HCT116 (cell line): ENCODE measurements at regions not wholly inside any gene's neighbourhood (a gene's known extent, or its start where the extent isn't known, plus 50 kb on each side); places are given as distances from the start of the nearest gene placed in this dataset.

ENCODE experiments used
- ATAC-seq: fragments of 200-7000 bp; cut with Tn5 transposase; 2 replicates; pipeline ENCODE4 v1.9.1; 2020; ENCODE audit warnings: mild to moderate bottlenecking, moderate library complexity
- BruUV-seq: library from RNA; stranded (reverse); fragments of 400-500 nt; replicated peaks from 2 replicates; lab custom pipeline; 2021; lab: Mats Ljungman, UMichigan
- CTCF ChIA-PET: fragments of 300-600 bp; sonication (Branson Sonifier 250); formaldehyde crosslinking; loops from one replicate; lab custom pipeline; 2021; ENCODE audit warnings: antibody characterized with exemption; lab: Charles Lee
- POLR2A ChIA-PET: fragments of 300-600, 350-600 bp; sonication (Branson Sonifier 250); formaldehyde crosslinking; loops from one replicate; lab custom pipeline; 2021; ENCODE audit warnings: antibody characterized with exemption; lab: Charles Lee
- RAD21 ChIA-PET, 2 experiments: fragments of 300-600 bp; sonication (Branson Sonifier 250); formaldehyde crosslinking; loops; one replicate each; lab custom pipeline; 2023; ENCODE audit warnings: low total read pairs in 2 of 2; ENCODE audit not compliant: uncharacterized antibody in 2 of 2, unreplicated experiment in 2 of 2, low non-redundant PET in 1 of 2; lab: Charles Lee
- DNase-seq: peaks from one replicate; pipeline ENCODE4 v3.0.0-alpha.2; 2010; ENCODE audit warnings: low read depth, low spot score
- H2AFZ ChIP-seq: fragments of 200-600 bp; shearing (Covaris generic), sonication (generic); 2 replicates; pipeline ENCODE4 v1.6.1; 2017; ENCODE audit warnings: low read depth, mixed run types, mixed read lengths, antibody characterized with exemption, low read length; ENCODE audit not compliant: poor library complexity, severe bottlenecking
- H3K27ac ChIP-seq: 2 replicates; pipeline ENCODE4 v1.5.1; 2012; ENCODE audit warnings: low read depth, low read length
- H3K27me3 ChIP-seq: fragments of 200-600 bp; sonication (generic); 2 replicates; pipeline ENCODE4 v1.6.1; 2016; ENCODE audit warnings: mixed run types, low read length, mixed read lengths; ENCODE audit not compliant: insufficient read depth
- H3K36me3 ChIP-seq, 2 experiments: fragments of 200-500 bp in 1 of 2; fragments of 200-600 bp in 1 of 2; sonication (Bioruptor generic) in 1 of 2; sonication (generic) in 1 of 2; 2 replicates each; pipeline versions ENCODE4 v1.5.1 to v1.6.1; 2014 to 2016; ENCODE audit warnings: low read length in 2 of 2, inconsistent platforms in 1 of 2, mixed read lengths in 1 of 2, mixed run types in 1 of 2; ENCODE audit not compliant: insufficient read depth in 2 of 2, control insufficient read depth in 1 of 2
- H3K4me1 ChIP-seq, 2 experiments: fragments of 200-600 bp in 1 of 2; sonication (generic) in 1 of 2; 2 replicates each; pipeline versions ENCODE4 v1.5.1 to v1.6.1; 2012 to 2017; ENCODE audit warnings: low read length in 2 of 2, inconsistent platforms in 1 of 2, mild to moderate bottlenecking in 1 of 2, mixed read lengths in 1 of 2, mixed run types in 1 of 2, moderate library complexity in 1 of 2; ENCODE audit not compliant: insufficient read depth in 2 of 2, control insufficient read depth in 1 of 2
- H3K4me2 ChIP-seq: fragments of 200-600 bp; sonication (generic); 2 replicates; pipeline ENCODE4 v1.6.1; 2017; ENCODE audit warnings: mixed run types, low read length, mixed read lengths
- H3K4me3 ChIP-seq, 2 experiments: fragments of 200-600 bp in 1 of 2; sonication (generic) in 1 of 2; replicated peaks in 1 of 2; 2 replicates each; pipeline ENCODE4 v1.5.1; 2011 to 2016; ENCODE audit warnings: low read length in 2 of 2, control low read depth in 1 of 2, low read depth in 1 of 2, mild to moderate bottlenecking in 1 of 2, mixed read lengths in 1 of 2, mixed run types in 1 of 2
- H3K79me2 ChIP-seq: fragments of 200-600 bp; sonication (generic); 2 replicates; pipeline ENCODE4 v1.6.1; 2017; ENCODE audit warnings: mild to moderate bottlenecking, mixed run types, low read length, moderate library complexity, mixed read lengths; ENCODE audit not compliant: insufficient read depth
- H3K9ac ChIP-seq: fragments of 200-600 bp; sonication (generic); 2 replicates; pipeline ENCODE4 v1.6.1; 2016; ENCODE audit warnings: low read length, mixed read lengths
- H3K9me2 ChIP-seq: fragments of 200-600 bp; sonication (generic), shearing (Covaris generic); 2 replicates; pipeline ENCODE4 v1.6.1; 2017; ENCODE audit warnings: mixed run types, mild to moderate bottlenecking, moderate library complexity; ENCODE audit not compliant: insufficient read depth
- H3K9me3 ChIP-seq, 2 experiments: fragments of 200-500 bp in 1 of 2; fragments of 200-600 bp in 1 of 2; sonication (Bioruptor generic) in 1 of 2; sonication (generic) in 1 of 2; 2 replicates each; pipeline ENCODE4 v1.6.1; 2014 to 2017; ENCODE audit warnings: low read length in 2 of 2, mixed read lengths in 2 of 2, inconsistent platforms in 1 of 2, low read depth in 1 of 2, mild to moderate bottlenecking in 1 of 2, mixed run types in 1 of 2, moderate library complexity in 1 of 2; ENCODE audit not compliant: control insufficient read depth in 1 of 2, insufficient read depth in 1 of 2
- H4K20me1 ChIP-seq: fragments of 200-600 bp; sonication (generic), shearing (Covaris generic); 2 replicates; pipeline ENCODE4 v1.6.1; 2017; ENCODE audit warnings: mixed run types, mild to moderate bottlenecking, moderate library complexity; ENCODE audit not compliant: insufficient read depth
- CBX3 ChIP-seq: IDR thresholded peaks from 2 replicates; pipeline ENCODE4 v1.6.1; 2012; ENCODE audit warnings: low read depth
- EGR1 ChIP-seq: IDR thresholded peaks from 2 replicates; pipeline ENCODE4 v1.6.1; 2012; ENCODE audit warnings: low read depth
- ELF1 ChIP-seq: IDR thresholded peaks from 2 replicates; pipeline ENCODE4 v1.6.1; 2012; ENCODE audit warnings: low read depth, borderline replicate concordance
- EZH2 ChIP-seq: fragments of 200-600 bp; sonication (generic); IDR thresholded peaks from 2 replicates; pipeline ENCODE4 v1.6.1; 2017; ENCODE audit warnings: antibody characterized with exemption, mixed run types
- FOSL1 ChIP-seq: IDR thresholded peaks from 2 replicates; pipeline ENCODE4 v1.6.1; 2012; ENCODE audit warnings: low read depth
- JUND ChIP-seq: IDR thresholded peaks from 2 replicates; pipeline ENCODE4 v1.6.1; 2012
- POLR2A ChIP-seq: IDR thresholded peaks from 2 replicates; pipeline ENCODE4 v1.7.0; 2011; ENCODE audit warnings: borderline replicate concordance; ENCODE audit not compliant: insufficient read depth, insufficient read length; ENCODE audit errors: extremely low read depth
- RAD21 ChIP-seq: IDR thresholded peaks from 2 replicates; pipeline ENCODE4 v1.6.1; 2012; ENCODE audit warnings: low read depth, mild to moderate bottlenecking
- REST ChIP-seq: IDR thresholded peaks from 2 replicates; pipeline ENCODE4 v1.6.1; 2012; ENCODE audit warnings: low read depth
- SIN3A ChIP-seq: IDR thresholded peaks from 2 replicates; pipeline ENCODE4 v1.6.1; 2012; ENCODE audit warnings: low read depth
- TCF7L2 ChIP-seq: IDR thresholded peaks from 2 replicates; pipeline ENCODE4 v1.7.0; 2011; ENCODE audit warnings: borderline replicate concordance, inconsistent platforms; ENCODE audit not compliant: insufficient read depth, insufficient read length; ENCODE audit errors: extremely low read depth
- ZFX ChIP-seq: fragments of 450-650 bp; IDR thresholded peaks from 2 replicates; pipeline ENCODE4 v1.6.1; 2017
- ZNF274 ChIP-seq: fragments of 200-500 bp; sonication (Bioruptor generic); IDR thresholded peaks from 2 replicates; pipeline ENCODE4 v1.6.1; 2014; ENCODE audit warnings: mild to moderate bottlenecking, low read depth, low read length, inconsistent platforms
- intact Hi-C: fragments of 100-400 bp; cut with micrococcal nuclease; formaldehyde crosslinking; loops from 2 replicates; pipeline ENCODE4 v1.10.0; 2022
- TF ChIP-seq, protein P1 (sequence below), 3 experiments: fragments of 200-600 bp in 1 of 3; sonication (generic) in 1 of 3; IDR thresholded peaks in 2 of 3; conservative IDR thresholded peaks in 1 of 3; 2 replicates each; pipeline ENCODE4 v1.5.1; 2012 to 2017; ENCODE audit warnings: low read depth in 2 of 3, low read length in 2 of 3, antibody characterized with exemption in 1 of 3, borderline replicate concordance in 1 of 3, control low read depth in 1 of 3, mild to moderate bottlenecking in 1 of 3, mixed read lengths in 1 of 3, mixed run types in 1 of 3, moderate library complexity in 1 of 3; ENCODE audit not compliant: insufficient read depth in 1 of 3
- TF ChIP-seq, protein P2 (sequence below): IDR thresholded peaks from 2 replicates; pipeline ENCODE4 v1.6.1; 2012
- TF ChIP-seq, protein P3 (sequence below): IDR thresholded peaks from 2 replicates; pipeline ENCODE4 v1.6.1; 2012

- no peak overlapping the region for H2AFZ ChIP-seq
- intact Hi-C loops: no loop called here
- ChIA-PET POLR2A (no interaction called here), RAD21 (no interaction called here), CTCF (no interaction called here)
- H3K9ac ChIP-seq: no peak overlapping the region
- H3K9me3 ChIP-seq: peaks cover 9 to 32% of the 10 kb centered on the region in 2 experiments
- H3K4me3 ChIP-seq: no peak overlapping the region
- H3K27ac ChIP-seq: no peak overlapping the region
- no peaks in the 10 kb centered on the region for H3K9me2 ChIP-seq
- BruUV-seq: no TSS peak
- no peaks in the 10 kb centered on the region for H4K20me1 ChIP-seq
- H3K27me3 ChIP-seq: no peaks in the 10 kb centered on the region
- H3K4me1 ChIP-seq: no peaks in the 10 kb centered on the region
- H3K4me2 ChIP-seq: no peak overlapping the region
- no peaks in the 10 kb centered on the region; a peak in 1 of 4 replicates for H3K36me3 ChIP-seq
- no peaks in the 10 kb centered on the region for H3K79me2 ChIP-seq
- ATAC-seq (no peak), DNase-seq (no peak)
- TF ChIP-seq ELF1 (no peak), TCF7L2 (no peak), ZNF274 (no peak), SIN3A (no peak), EGR1 (no peak)
Observed at GRCh38 chr13:58080806-58081205, 449.3 kb downstream of the PCDH17 start.

DNA sequence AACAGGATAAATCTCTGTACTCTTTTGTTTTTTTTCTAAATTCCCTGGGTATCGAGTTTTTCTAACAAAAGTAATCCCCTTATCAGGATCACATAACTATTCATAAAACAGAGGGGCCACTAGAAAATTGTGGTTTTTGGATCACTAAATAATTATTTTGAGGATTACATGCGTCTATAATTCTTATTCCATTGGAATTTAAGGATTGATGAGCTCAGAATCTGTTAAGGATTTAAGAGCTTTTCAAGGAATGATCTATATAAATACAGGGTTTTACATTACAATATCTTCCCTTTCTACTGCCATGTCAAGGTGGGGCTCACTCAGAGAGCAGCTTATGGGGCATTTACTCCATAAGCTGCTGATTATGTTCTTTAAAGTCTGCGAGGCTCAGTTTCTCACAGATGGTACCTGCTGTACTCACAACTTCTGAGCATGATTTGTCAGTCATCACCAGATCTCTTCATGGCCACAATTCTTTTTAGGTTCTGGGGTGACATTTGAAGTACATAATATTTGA lies 449.8 kb downstream of the PCDH17 start:
- CTCF ChIA-PET: no interaction called here

More for the DNA sequence above, 449.8 kb downstream of the PCDH17 start:
- intact Hi-C loops: no loop called here
- Histone ChIP-seq H3K79me2 (no peaks in the 10 kb centered on the region), H2AFZ (no peak overlapping the region), H3K9ac (no peak overlapping the region), H4K20me1 (no peaks in the 10 kb centered on the region), H3K9me2 (no peaks in the 10 kb centered on the region), H3K4me3 (no peak overlapping the region), H3K27ac (no peak overlapping the region), H3K4me1 (no peaks in the 10 kb centered on the region), H3K36me3 (no peaks in the 10 kb centered on the region; a peak in 1 of 4 replicates), H3K4me2 (no peak overlapping the region), H3K27me3 (no peaks in the 10 kb centered on the region), H3K9me3 (peaks cover 9 to 32% of the 10 kb centered on the region in 2 experiments)
- TF ChIP-seq CBX3 (no peak), ELF1 (no peak), POLR2A (no peak), TCF7L2 (no peak), FOSL1 (no peak), JUND (no peak), ZNF274 (no peak), REST (no peak), RAD21 (no peak), ZFX (no peak), EZH2 (no peak)
- TF ChIP-seq, protein P1, sequence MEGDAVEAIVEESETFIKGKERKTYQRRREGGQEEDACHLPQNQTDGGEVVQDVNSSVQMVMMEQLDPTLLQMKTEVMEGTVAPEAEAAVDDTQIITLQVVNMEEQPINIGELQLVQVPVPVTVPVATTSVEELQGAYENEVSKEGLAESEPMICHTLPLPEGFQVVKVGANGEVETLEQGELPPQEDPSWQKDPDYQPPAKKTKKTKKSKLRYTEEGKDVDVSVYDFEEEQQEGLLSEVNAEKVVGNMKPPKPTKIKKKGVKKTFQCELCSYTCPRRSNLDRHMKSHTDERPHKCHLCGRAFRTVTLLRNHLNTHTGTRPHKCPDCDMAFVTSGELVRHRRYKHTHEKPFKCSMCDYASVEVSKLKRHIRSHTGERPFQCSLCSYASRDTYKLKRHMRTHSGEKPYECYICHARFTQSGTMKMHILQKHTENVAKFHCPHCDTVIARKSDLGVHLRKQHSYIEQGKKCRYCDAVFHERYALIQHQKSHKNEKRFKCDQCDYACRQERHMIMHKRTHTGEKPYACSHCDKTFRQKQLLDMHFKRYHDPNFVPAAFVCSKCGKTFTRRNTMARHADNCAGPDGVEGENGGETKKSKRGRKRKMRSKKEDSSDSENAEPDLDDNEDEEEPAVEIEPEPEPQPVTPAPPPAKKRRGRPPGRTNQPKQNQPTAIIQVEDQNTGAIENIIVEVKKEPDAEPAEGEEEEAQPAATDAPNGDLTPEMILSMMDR (IDR thresholded peaks at IDR 0.05 in 2 of 3, conservative IDR thresholded peaks at IDR 0.05 in 1 of 3; ENCODE audit: borderline replicate concordance in 1 of 3, insufficient read depth in 1 of 3, low read depth in 2 of 3, low read length in 2 of 3): no peak
- TF ChIP-seq, protein P2, sequence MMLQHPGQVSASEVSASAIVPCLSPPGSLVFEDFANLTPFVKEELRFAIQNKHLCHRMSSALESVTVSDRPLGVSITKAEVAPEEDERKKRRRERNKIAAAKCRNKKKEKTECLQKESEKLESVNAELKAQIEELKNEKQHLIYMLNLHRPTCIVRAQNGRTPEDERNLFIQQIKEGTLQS: no peak
- TF ChIP-seq, protein P3, sequence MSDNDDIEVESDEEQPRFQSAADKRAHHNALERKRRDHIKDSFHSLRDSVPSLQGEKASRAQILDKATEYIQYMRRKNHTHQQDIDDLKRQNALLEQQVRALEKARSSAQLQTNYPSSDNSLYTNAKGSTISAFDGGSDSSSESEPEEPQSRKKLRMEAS: no peak
- DNase-seq: no peak
- POLR2A ChIA-PET: no interaction called here
- RAD21 ChIA-PET: no interaction called here
- no TSS peak for BruUV-seq
- ATAC-seq: no peak
